Activated naive CD4-positive, alpha-beta T cell treated with anti-CD3 and anti-CD28 coated beads, Interleukin-2, amount 50 U/mL, for 16 hours (primary cell): ENCODE measurements at regions not wholly inside any gene's neighbourhood (a gene's known extent, or its start where the extent isn't known, plus 50 kb on each side); places are given as distances from the start of the nearest gene placed in this dataset.

Experiments used
- DNase-seq: peaks from one replicate; pipeline ENCODE4 v3.0.0-alpha.2; 2020

DNA sequence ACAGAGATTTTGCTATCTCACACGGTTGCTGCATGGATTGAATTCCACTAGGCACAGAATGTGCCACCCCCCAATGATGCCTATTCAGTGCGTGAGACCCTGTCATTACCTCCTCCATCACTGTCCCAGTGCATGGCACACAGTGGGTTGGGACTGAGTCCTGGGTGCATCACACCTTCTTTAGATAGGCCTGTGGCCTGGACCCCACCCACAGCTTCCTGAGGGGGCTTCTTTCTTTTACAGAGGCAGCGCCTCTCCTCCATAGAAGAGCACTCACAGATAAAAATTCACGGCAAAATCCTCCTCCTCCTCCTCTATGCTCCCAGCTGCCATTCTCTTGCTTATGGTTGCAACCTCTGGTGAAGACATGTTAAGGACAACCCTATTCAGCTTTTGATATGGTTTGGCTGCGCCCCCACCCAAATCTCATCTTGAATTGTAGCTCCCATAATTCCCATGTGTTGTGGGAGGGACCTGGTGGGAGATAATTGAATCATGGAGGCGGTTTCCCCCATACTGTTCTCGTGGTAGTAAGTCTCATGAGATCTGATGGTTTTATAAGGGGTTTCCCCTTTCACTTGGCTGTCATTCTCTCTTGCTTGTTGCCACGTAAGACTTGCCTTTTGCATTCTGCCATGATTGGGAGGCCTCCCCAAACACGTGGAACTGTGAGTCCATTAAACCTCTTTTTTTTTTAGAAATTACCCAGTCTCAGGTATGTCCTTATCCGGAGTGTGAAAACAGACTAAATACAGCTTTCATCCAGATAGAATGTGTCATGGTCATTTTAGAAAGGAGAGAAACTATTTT is 147.6 kb downstream of the KLF13 start:
- DNase-seq: peak; percentile 40

DNA sequence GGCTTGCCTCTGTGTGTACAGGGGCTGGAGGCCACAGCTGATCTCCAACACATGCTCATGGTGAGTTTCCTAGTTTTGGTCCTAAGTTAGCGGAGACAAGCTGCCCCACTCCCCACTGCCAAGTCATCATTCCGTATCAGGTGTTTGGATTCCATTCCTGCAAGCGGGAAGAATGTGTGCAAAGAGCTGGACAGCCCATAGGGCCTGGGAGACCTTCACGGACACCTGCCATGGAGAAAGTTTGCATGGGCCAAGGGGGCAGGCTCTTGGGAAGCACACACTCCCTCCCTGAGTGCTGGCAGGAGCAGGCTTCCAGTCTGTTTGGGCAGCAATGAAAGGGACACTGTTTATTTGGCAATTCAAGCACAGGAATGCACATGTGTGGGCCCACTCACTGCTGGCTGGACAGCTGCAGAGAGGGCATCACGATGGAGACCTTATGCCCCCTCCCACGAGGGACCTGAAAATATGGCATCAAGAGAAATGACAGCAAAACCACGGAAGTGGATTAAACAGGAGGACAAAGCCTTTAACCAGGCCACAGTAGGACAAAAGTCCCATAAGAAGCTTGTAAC is 149.7 kb downstream of the KLF13 start:
- DNase-seq: no peak

DNA sequence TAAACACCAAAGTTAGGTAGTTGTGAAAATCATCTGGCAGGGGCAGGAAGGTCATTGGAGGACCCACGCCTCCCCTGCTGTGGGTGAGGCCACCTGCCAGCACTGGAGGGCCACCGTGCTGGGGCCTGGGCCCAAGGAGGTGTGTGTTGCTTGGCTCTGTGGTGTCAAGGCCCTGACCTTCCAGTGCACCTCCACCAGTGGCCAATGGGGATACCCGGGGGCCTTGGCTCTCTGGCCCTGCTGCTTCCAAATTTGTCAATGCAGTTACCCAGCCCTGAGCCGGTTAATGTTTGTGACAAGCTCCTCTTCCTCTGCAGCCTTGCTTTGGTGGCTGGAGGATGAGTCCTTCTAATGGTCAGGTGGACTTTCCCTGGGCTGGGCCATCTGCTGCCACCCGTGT is 150.2 kb downstream of the KLF13 start:
- no peak for DNase-seq

DNA sequence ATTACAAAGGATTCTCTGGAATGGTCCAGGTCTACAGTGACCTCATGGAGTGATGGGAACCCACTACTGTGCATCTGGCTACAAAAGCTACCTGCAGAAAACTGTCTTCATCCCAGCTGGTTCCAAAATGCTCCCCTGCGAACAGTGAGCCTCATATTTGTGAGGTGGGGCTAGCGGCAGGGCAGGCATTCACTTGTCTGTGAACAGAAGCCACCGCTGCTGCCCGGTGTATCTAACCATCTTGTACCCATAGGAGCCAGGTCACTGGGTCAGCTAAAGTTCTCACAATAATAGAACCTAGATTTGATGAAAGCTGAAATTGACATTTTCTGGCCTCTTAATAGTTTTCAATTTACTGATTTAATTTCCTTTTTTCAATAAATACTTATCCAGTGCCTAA is 150.7 kb downstream of the KLF13 start:
- no peak for DNase-seq

DNA sequence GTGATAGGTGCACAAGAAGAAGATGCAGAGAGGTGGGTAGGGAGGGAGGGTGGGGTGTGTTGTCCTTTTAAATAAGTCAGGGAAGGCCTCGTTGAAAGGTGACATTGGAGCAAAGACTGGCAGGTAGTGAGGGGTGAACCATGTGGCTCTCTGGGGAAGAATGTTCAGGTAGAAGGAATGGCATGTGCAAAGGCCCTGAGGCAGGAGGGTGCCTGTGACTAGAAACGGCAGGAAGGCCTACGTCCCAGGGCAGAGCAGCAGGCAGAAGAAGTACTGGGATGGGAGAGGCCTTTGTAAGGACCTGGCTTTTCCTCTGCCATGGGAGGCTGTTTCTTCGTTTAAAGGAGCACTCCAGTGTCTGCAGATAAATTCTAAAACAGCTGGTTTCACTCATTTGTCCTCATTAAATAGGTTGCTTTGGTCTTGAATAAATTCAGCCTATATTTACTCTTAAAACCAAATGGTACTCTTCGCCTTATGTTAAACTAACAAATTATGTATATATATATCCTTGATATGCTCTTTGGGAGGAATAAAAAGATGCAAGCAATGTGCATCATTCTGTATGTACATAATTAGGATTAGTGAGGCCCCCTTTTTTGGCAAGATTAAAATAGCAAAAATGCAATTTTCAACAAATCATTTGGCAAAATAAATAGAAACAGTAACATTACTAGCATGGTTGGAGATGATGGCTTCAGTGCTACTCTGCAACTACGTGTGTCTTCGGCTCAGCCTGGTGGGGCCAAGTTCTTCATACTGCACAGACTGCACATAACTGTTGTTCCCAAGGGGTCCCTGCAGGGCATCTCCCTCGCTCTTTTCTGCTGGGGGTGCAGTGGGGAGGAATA is 151.4 kb downstream of the KLF13 start:
- DNase-seq: no peak

DNA sequence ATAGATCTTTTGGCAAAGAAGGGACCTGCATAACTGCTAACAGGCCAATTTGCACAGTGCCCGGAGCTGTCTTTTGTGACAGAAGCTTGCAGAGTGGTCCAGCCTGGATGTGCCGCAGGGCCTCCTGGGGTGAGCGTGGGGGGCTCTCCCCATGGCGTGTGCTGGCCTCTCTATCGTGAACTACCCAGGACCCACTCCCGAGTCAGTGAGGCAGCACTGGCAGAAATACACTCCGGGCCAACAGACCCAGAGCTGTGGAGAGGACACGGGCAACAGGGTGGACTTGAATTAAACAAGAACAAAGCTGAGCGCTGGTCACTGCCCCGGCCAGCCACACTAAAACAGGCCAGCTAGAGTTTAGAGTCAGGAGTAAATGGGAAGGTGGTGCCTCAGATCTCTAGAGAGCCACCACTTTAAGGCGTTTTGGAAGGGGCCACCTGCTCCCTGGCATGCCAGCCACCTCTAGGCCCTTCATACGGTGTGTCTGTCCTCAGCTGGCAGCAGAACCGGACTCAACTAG is 152.1 kb downstream of the KLF13 start:
- DNase-seq: no peak

DNA sequence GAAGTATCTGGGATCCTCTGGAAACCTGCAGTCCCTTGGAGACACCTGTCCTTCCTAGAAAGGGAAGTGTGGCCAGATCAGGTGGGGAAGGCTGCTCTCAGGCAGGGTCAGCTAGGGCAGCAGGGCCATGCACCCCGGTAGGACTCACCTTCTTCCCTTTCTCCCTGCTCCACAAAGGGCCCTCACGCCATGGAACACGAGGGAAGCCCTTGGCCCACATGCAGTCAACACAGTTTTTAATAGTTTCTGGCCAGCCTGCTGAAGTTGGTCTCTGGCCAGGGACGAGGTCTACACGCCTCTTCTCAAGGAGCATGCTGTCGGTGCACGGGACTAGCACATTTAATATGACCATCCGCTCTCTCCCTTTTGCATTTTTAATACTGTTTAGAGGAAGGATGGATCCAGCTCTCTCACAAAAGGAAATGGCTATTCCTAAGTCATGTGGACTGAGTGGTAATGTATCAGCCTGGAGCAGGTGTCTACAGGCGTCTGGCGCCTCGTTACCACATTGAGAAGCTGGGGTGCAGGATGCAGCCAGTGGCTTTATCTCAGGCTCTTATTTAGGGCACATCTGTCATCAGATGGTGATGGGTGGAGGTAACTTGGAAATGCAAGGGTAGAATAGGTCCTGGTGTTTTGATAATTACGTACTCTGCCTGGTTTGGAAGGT is 153.9 kb downstream of the KLF13 start:
- no peak for DNase-seq

DNA sequence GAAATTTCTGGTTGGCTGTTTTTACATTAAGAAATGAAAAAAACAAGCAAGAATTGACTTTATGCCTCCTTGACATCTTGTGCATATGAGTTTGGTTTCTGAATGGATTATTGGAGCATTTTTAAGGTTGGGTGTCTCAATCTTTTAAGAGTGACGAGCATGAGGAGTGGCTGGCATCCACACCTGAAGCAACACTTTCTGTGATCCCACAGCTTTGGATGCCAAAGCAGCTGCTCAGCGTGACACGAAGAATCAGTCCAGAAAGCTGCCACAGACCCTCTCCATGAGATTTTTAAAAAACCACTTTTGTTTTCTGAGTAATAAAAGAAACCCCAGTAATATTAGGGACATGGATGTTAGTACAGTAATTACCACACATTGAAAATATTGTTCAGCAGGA is 154.5 kb downstream of the KLF13 start:
- no peak for DNase-seq

DNA sequence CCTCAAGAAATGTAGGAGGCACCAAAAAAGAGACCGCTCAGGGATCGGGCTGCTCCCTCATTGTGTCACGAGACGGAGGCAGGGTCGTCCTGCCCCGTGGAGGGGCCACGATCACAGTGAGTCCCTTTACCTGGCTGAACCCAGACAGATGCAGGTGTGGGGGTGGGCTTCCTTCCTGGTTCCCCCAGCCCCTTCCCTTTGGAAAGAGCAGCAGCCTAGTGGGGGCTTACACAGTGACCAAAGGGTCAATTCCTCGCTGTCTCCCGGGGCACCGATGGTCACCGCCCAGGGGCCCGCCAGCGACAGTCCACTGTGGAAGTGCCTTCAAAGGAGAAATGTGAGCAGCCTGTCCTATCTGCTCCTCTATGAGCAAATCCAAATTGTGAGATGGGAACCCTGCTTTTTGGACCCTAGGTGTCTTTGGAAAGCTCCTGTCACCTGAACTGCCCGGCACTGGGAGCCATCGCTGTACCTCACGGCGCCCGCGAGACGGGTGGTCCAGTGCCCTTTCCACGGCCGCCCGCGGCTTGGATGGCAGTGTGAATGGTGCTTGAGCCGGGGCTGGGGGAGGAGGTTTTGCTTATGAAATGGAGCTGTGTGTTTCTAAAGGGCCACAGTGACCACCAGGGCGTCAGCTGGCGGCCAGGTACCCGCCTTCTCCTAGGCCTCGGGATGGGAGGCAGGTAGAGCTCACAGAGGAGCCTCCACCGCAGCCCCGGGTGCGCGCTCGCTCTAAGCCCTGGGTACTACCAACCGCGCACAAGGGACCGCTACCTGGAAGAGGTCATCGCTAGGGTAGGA is 155.7 kb downstream of the KLF13 start:
- DNase-seq: no peak

DNA sequence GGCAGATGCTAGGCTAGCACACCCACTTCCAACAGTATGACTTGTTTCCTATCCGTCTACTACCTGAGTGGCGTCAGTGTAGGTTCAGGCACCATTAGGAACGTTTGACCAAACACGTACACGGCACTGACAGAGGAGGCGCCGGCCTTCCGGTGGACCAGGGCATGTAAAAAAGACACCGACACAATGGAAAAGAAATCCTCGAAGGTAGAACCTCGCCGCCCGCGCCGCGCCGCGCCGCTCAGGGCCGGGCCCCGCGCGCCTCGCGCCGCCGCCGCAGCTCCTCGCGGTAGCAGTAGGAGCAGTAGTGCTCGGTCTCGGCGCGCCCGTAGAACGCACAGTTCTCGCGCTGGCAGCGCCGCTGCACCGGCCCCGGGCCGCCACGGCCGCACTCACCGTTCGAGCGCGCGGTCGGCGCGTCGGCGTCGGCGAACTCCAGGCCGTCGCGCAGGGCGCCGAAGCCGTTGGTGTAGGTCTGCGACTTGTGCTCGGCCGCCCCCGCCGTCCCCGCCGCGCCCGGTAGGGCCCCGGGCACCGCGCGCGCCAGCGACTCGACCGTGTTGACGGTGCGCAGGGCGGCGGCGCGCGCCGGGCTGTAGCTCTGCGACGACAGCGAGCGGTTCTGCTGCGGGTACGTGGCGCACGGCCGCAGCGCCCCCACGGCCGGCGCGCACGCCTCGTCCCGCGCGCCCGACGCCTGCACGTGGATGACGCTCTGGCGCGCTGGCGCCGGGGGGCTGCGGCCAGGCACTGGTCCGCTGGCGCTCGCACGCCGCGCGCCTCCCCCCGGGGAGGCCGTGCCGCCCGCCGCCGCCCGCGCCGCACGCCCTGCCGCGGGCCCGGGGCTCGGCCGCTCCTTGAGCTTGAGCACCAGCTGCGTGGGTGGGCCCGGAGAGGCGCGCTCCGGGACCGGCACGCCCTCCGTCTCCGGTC is 156.7 kb downstream of the KLF13 start:
- DNase-seq: peak; percentile 62

DNA sequence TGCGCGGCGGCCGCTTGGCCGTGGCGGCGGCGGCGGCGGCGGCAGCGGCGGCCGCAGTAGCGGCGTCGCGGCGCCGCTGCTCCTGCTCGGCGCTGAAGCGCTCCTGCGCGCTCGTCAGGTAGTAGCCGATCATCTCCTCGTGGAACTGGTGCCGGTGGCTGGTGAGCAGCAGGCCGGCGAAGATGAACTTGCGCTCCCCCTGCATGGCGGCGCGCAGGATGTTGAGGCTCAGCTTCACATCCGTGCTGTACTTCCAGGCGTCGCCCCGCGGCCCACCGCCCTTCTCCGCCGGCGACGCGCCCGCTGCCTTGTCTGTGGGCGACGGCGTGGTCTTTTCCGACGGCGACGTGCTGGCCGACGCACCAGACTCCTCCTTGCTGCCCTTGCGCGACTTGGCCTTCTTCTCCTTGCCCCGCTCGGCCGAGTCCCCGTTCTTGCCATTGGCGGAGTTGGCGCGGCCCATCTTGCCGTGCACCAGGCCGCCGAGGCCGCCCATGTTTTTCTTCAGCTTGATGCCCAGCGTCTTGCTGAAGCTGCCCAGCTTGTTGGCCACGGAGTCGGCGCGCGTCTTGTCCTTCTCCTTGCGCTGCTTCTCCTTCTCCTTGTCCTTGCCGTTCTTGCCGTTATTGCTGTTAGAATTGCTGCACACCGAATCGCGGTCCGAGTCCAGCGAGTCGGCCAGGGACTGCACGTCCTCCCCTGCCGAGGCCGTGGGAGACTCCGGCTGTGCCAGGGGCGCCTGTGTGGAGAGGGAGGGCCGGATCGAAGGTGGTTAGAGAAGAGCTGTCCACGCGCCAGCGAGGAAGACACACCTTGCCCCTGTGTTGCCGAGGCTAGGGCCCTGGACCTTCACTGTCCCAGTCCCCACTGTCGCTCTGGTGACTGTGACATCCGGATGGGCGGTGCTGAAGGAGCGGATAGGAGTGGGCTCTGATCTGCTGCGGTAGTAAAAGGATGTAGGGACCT is 157.6 kb downstream of the KLF13 start:
- peak; percentile 48 for DNase-seq

DNA sequence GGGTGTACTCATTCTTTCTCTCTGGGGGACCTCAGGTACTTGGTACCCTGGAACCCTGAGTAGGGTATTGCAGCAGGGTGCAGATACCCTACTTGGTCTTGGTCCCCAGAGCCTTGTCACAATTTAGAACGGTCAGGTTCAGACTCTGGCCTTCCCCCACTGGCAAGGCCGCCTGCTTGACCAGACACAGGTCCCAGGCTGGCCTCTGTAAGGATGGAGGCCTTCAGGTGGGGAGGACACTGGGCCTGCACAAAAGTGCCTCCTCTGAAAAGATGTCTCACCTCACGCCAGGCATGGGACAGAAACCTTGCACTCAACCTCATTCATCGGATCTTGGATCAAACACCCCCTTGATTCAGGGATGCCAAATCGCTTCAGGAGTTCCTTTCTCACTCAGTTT is 158.4 kb downstream of the KLF13 start:
- DNase-seq: no peak

DNA sequence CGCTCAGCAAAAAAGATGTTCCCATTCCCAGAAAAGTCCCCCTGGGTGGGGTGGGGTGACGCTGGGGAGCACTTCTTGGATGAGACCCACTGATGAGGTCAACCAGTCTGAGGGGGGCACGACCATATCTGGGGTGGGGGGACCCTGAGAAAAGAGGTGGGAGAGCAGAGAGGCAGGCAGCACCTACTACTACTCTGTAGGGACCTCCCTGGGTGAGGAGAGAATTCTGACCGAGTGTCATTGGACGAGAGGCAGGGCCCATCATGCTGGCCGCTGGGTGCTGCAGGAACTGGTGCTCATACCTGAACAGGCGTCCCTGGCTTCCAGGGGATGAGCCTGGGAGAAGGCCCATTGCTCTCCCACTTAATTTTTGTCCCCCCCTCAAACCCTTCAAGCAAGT is 158.8 kb downstream of the KLF13 start:
- DNase-seq: no peak

DNA sequence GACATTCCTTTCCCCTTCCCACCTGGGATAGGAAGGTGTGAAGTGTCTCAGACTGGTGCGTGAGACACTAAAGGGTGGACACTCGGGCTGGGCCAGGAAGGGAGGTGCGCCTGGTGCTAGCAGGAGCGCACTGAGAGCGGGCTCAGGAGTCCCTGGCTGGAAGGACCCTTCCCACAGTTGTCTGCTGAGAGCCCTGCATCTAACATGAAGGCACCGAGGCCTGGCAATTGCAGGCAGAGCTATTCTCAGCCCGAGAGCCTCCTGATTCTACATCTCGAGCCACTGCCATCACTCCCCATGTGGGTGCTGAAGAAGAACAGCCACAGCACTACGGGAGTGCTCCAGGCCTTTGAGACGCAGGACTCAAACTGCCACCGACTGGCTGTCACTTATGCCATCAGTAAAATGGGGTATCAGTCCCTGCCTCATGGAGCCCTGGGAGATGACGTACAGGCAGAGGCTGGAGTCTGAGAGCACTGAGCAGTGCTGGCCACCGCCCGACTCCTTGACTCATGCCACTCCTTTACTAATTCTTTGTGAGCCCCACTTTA is 159.4 kb downstream of the KLF13 start:
- no peak for DNase-seq

DNA sequence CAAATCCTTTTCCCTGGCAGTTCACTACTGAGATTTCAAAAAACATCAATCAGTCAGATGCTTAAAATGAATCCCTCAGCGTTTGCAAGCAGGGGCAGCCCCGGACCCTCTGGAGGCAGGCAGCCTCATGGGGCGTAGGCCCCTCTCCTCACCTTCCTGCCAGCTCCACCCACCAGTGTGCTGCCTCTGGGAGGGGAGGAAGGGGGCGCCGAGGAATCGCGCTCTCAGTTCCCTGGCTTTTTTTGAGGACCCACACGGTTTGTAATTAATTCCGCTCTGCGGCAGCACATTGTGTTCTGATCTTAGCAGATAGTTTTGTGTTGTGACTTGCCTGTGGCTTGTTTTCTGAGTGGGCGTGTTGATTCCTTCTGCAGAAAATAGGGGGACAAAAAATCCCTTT is 159.9 kb downstream of the KLF13 start:
- DNase-seq: no peak

DNA sequence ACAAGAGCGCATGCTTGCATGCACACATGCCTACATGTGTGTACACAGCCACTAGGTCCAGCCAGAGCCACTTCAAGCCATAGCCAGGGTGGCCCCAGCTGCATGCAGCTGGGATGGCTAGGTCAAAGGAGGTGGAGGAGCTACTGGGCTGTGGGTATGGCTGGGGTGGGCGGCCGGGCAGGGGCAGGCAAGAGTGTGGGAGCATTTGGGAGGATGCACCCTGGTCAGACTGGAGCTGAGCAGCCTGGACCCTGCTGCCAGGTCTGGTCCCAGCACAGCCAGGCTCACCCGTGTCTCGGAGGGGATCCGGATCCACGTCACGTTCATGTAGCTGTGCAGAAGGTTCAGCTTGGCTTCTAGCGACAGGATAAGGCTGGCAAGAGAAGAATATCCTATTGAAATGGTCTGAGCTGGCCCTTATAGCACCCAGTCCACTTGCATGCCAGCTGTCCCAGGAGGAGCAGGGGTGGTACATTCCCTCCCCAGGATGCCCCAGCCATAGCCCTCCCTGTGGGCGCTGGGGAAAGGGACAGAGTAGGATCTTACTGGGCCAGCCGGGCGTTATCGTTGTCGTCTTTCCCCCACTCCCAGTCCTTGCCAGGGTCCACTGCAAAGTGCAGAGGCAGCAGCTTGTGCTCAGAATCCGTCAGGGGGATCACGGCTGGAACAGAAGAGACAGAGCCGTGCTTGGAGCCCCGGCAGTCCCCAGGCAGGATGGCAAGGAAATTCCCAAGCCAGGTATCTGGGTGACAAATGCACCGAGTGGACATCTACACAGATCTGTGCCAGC is 160.5 kb downstream of the KLF13 start:
- no peak for DNase-seq

DNA sequence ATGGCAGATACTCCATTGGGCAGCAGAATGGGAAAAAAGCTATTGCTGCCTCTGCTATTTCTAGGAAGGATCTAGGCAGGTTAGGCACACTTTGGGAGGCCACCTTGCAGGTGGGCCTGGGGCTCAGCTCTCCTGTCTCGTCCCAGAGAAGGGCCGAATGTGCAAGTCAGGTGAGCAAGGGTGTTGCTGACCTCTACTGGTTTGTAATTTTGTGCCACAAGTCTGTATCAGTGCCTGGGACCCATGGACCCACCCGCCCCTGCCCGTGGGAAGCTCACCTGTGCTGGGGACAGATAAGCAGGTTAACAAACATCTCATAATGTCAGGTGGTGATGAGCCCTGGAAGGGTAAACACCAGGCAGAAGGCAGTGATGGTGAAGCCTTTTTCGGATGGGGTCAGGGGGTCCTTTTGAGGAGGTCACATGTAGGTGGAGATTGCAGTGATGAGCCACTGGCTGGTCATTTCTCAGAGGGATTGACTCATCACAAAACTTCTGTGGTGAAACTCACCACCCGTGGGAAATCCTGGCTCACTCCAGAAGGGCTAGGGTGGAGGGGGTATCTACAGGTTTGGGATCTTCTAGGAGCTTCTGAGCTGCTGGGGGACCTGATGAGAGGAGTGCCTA is 161.3 kb downstream of the KLF13 start:
- DNase-seq: no peak
